Adrenal gland (tissue), 9 donors: ENCODE measurements at regions not wholly inside any gene's neighbourhood (a gene's known extent, or its start where the extent isn't known, plus 50 kb on each side); places are given as distances from the start of the nearest gene placed in this dataset.
A peak's percentile ranks its signal among the peaks of the same experiment; 100 is the strongest.

Source experiments
- DNase-seq, 7 donors: peaks; one replicate each; pipeline ENCODE4 v3.0.0-alpha.2; 2019 to 2020
- H3K27ac ChIP-seq, 5 donors: fragments of 200-600 bp; sonication (generic) in 4 of 5; 1 replicate in 3 of 5; 2 replicates in 2 of 5; pipeline versions ENCODE4 v1.5.1 to v1.8.0; 2016 to 2020; ENCODE audit warnings: mild to moderate bottlenecking in 1 of 5
- H3K27me3 ChIP-seq: fragments of 200-600 bp; 2 replicates; pipeline ENCODE4 v1.8.0; 2021
- H3K36me3 ChIP-seq, 2 donors: fragments of 200-600 bp; replicated peaks in 1 of 2; 1 replicate in 1 of 2; 2 replicates in 1 of 2; pipeline versions ENCODE4 v1.5.1 to v1.8.0; 2018 to 2022
- H3K4me1 ChIP-seq, 2 donors: fragments of 200-600 bp; replicated peaks in 1 of 2; 1 replicate in 1 of 2; 2 replicates in 1 of 2; pipeline versions ENCODE4 v1.5.1 to v1.8.0; 2018 to 2021
- H3K4me3 ChIP-seq, 4 donors: fragments of 200-600 bp; sonication (generic) in 3 of 4; one replicate each; pipeline ENCODE4 v1.5.1; 2016 to 2018
- H3K9me3 ChIP-seq, 3 donors: fragments of 200-600 bp; sonication (generic) in 1 of 3; replicated peaks in 1 of 3; 1 replicate in 2 of 3; 2 replicates in 1 of 3; pipeline versions ENCODE4 v1.5.1 to v1.8.0; 2016 to 2021
- CTCF ChIP-seq, 6 experiments: fragments of 450-650 bp in 4 of 6; fragments of 200-600 bp in 2 of 6; sonication (generic) in 1 of 6; IDR thresholded peaks; 1 replicate in 5 of 6; 2 replicates in 1 of 6; pipeline versions ENCODE4 v1.5.1 to v1.8.0; 2016 to 2021; ENCODE audit warnings: antibody characterized with exemption in 6 of 6, mild to moderate bottlenecking in 2 of 6, moderate library complexity in 1 of 6
- POLR2A ChIP-seq, 2 donors: fragments of 450-650 bp; IDR thresholded peaks; one replicate each; pipeline ENCODE4 v1.6.1; 2017; ENCODE audit warnings: antibody characterized with exemption in 2 of 2, mild to moderate bottlenecking in 2 of 2, moderate library complexity in 1 of 2
- WGBS, 4 donors: extraction: QIAGEN DNeasy Blood & Tissue Kit in 2 of 4; methylation state at CpG; one replicate each; pipeline versions ENCODE4 v1.1.5 to v1.1.7; 2013 to 2017; 5-methylcytosine and 5-hydroxymethylcytosine counted together
- intact Hi-C, 2 donors: fragments of 100-400 bp; cut with DNase I; formaldehyde crosslinking; loops; one replicate each; pipeline versions ENCODE4 v1.14.1 to v1.15.0; 2022 to 2023
- donor health status: healthy with polysubstance abuse.
- donor health status: Bipolar disorder and iron deficiency.
- donor health status: DM: yes; HTN: yes; CAD: no.
- donor health status: DM: no; HTN: no; CAD: no.
- donor health status: DM: no; HTN: no; CAD: no.

GRCh38 chr1:241447031-241447644, 72.4 kb downstream of the FH start:
- Histone ChIP-seq H3K27me3 (no peaks in the 10 kb centered on the region), H3K36me3 (no peaks in the 10 kb centered on the region), H3K27ac (no peak overlapping the region), H3K9me3 (no peaks in the 10 kb centered on the region), H3K4me1 (no peaks in the 10 kb centered on the region), H3K4me3 (no peak overlapping the region)
- peak in 1 of 7 donors; percentile 44 for DNase-seq
- intact Hi-C loops, result no loop called here
- no peak for TF ChIP-seq POLR2A (IDR thresholded peaks at IDR 0.05)
- TF ChIP-seq CTCF (IDR thresholded peaks at IDR 0.05), result no peak
- WGBS, 4 donors, result 10 to 38% (median 22%) methylated on average over 2 of the region's 2 CpGs

DNA sequence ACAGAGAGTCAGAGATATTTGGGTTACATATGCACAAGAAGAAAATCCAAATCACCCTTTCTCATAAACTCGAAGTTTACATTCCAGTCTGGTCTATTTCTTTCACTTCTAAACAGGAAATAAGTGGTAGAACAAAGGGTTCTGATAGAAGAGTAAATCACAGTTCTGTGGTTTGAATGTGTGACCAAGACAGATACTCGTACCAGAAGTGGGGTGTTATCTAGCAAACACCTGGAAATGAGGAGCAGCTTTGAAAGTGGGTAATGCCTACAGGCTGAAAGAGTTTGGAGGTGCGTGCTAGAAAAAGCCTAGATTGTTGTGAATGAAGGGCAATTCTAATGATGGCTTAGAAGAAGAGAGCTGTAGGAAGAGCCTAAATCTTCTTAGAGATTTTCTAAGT, 74.7 kb downstream of the FH start:
- DNase-seq, result no peak
- no peak overlapping the region for H3K27ac ChIP-seq
- TF ChIP-seq POLR2A (IDR thresholded peaks at IDR 0.05) (no peak), CTCF (IDR thresholded peaks at IDR 0.05) (no peak)
- intact Hi-C loops, result no loop called here
- H3K27me3 ChIP-seq, result no peaks in the 10 kb centered on the region
- no peaks in the 10 kb centered on the region for H3K4me1 ChIP-seq
- 25 to 67% (median 34%) methylated on average over 3 of the region's 3 CpGs for WGBS, 4 donors
- no peak overlapping the region for H3K4me3 ChIP-seq
- no peaks in the 10 kb centered on the region for H3K36me3 ChIP-seq
- no peaks in the 10 kb centered on the region for H3K9me3 ChIP-seq

DNA sequence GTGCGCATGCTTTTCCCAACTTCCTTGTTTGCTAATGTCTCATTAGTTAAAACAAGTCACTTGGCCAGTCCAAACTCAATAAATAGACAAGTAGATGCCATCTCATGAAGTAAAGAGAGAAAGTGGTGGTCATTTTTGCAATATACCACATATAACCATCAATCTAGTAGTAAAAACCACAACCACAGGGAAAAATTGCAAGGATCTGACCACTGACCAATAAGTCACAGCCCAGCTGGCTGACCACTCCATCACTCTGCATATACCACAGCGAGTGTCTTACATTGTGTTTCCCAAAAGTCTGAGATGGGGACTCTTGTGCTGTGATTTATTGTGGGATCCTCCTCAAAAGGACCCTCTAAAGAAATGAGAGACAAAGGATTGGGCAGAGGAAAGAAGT, 76.0 kb downstream of the FH start:
- Histone ChIP-seq H3K4me1 (no peaks in the 10 kb centered on the region), H3K9me3 (no peaks in the 10 kb centered on the region), H3K36me3 (no peaks in the 10 kb centered on the region), H3K4me3 (no peak overlapping the region), H3K27ac (no peak overlapping the region), H3K27me3 (no peaks in the 10 kb centered on the region)
- no peak for TF ChIP-seq CTCF (IDR thresholded peaks at IDR 0.05)
- TF ChIP-seq POLR2A (IDR thresholded peaks at IDR 0.05), result no peak
- DNase-seq, result no peak
- intact Hi-C loops, result no loop called here
- 76 to 91% (median 86%) methylated on average over 2 of the region's 2 CpGs for WGBS, 4 donors

DNA sequence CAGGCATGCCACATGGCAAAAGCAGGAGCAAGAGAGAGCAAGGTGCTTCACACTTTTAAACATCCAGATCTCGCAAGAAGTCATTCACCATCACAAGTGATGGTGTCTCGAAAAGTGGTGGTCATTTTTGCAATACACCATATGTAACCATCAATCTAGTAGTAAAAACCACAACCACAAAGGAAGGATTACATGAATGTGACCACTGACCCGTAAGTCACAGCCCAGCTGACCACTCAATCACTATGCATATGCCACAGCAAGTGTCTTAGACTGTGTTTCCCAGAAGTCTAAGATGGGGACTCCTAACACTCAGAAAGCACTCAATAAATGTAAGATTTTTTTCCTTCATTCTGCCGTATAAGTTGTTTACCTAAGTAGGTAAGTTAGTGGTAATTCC, 76.9 kb downstream of the FH start:
- no peak for DNase-seq
- intact Hi-C loops, result no loop called here
- H3K27ac ChIP-seq, result no peak overlapping the region
- no peaks in the 10 kb centered on the region for H3K27me3 ChIP-seq
- no peaks in the 10 kb centered on the region for H3K9me3 ChIP-seq
- no peaks in the 10 kb centered on the region for H3K36me3 ChIP-seq
- TF ChIP-seq POLR2A (IDR thresholded peaks at IDR 0.05), result no peak
- TF ChIP-seq CTCF (IDR thresholded peaks at IDR 0.05), result no peak
- no peak overlapping the region for H3K4me3 ChIP-seq
- H3K4me1 ChIP-seq, result no peaks in the 10 kb centered on the region
- WGBS, 4 donors, result 81 to 87% (median 83%) methylated on average over 4 of the region's 4 CpGs
